ENCODE measurements at regions not wholly inside any gene's neighbourhood (a gene's known extent, or its start where the extent isn't known, plus 50 kb on each side); places are given as distances from the start of the nearest gene placed in this dataset.

GRCh38 chr14:98143566-98143965 lies 1128.4 kb downstream of the BCL11B start:
- TF ChIP-seq ZNF274 (IDR thresholded peaks at IDR 0.05; ENCODE audit: low read depth, low read length) = no peak
- no peak for TF ChIP-seq YY1 (IDR thresholded peaks at IDR 0.05; ENCODE audit: insufficient read depth, insufficient read length)
